ENCODE measurements at regions not wholly inside any gene's neighbourhood (a gene's known extent, or its start where the extent isn't known, plus 50 kb on each side); places are given as distances from the start of the nearest gene placed in this dataset.

DNA sequence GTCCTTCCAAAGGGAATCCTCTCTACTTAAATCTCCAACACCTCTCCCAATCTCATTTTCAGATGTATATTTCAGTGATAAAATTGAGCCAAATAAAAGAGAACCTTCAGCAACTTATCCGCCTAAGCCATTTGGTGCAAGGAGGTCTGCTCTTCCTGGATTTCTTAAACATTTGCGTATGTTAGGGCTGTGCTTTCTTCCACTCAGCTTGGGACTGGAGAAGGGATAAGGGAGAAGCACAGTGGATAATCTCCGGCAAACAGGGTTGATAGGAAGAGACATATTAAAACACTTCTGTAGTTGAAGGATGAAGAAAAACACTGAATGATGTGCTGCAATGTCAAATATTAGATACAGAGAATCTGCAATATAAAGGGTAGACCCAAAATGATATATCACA, 796.2 kb downstream of the KCNJ3 start (continued):
- TF ChIP-seq ZNF549 (tag by site-specific recombination; IDR thresholded peaks at IDR 0.05) (no peak), ZNF416 (tag by site-specific recombination; IDR thresholded peaks at IDR 0.05) (no peak)

DNA sequence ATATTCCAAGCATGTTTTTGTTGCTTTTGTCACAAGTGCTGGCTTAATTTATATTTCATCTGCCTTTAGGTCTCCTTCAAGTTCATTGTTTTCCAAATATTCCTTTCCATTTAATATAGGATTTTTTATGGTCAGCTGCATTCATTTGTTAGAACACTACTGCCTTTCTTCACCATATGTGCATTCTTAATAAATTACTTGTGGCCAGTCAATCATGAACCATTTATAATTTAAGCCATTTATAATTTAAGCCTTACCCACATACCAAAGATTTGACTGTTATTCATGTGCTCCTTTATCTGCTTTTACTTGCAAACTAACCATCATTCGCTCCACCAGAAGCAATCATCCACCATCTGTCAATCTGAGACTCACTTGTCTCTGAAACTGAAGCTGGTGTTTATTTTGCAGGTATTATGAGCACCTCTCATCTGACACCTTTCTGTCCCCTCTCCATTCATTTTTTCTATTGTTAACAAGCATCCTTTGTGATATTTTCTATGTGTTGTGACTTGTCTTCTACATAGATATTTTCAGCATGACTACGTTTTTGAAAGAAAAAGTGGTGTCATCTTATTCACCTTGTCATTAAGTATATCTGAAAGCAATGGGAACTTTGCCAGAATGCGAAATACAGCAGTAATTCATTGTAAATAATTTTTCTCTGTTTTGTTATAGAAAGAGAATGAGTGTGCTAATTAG, 786.8 kb downstream of the KCNJ3 start:
- H3K36me3 ChIP-seq (ENCODE audit: control insufficient read depth in 2 of 2, insufficient read depth in 1 of 2, low read length in 2 of 2): no peaks in the 10 kb centered on the region
- H3K4me3 ChIP-seq (ENCODE audit: low read depth, low read length): no peak overlapping the region
- H3K9me3 ChIP-seq (ENCODE audit: control insufficient read depth, insufficient read depth, low read depth, low read length): no peaks in the 10 kb centered on the region
- CTCF ChIA-PET: no interaction called here
- no peak for TF ChIP-seq HOXC10 (CRISPR knock-in tag; IDR thresholded peaks at IDR 0.05)
- TF ChIP-seq BCL11A (tag by site-specific recombination; IDR thresholded peaks at IDR 0.05; ENCODE audit: low read depth): no peak
- TF ChIP-seq ZNF473 (tag by site-specific recombination; IDR thresholded peaks at IDR 0.05): no peak
- no peak for TF ChIP-seq ZNF777 (tag by site-specific recombination; IDR thresholded peaks at IDR 0.05; ENCODE audit: borderline replicate concordance)
- no peak for TF ChIP-seq ZNF16 (tag by site-specific recombination; IDR thresholded peaks at IDR 0.05; ENCODE audit: low read depth)
- no peak for TF ChIP-seq ZBTB10 (tag by site-specific recombination; IDR thresholded peaks at IDR 0.05)
- no peak for TF ChIP-seq ZNF560 (tag by site-specific recombination; IDR thresholded peaks at IDR 0.05; ENCODE audit: borderline replicate concordance)
- no peak for TF ChIP-seq ZNF140 (tag by site-specific recombination; IDR thresholded peaks at IDR 0.05)
- no peak for TF ChIP-seq ATF2 (tag by site-specific recombination; IDR thresholded peaks at IDR 0.05; ENCODE audit: low read depth)
- TF ChIP-seq WT1 (tag by site-specific recombination; IDR thresholded peaks at IDR 0.05): no peak
- no peak for TF ChIP-seq ZBTB20 (tag by site-specific recombination; IDR thresholded peaks at IDR 0.05)
- no peak for TF ChIP-seq FEZF1 (tag by site-specific recombination; IDR thresholded peaks at IDR 0.05)
- TF ChIP-seq ZNF580 (tag by site-specific recombination; IDR thresholded peaks at IDR 0.05): no peak
- TF ChIP-seq ELK4 (IDR thresholded peaks at IDR 0.05; ENCODE audit: borderline replicate concordance, low read depth, low read length): no peak
- TF ChIP-seq ZNF837 (tag by site-specific recombination; IDR thresholded peaks at IDR 0.05): no peak
- no peak for TF ChIP-seq ZNF530 (tag by site-specific recombination; IDR thresholded peaks at IDR 0.05; ENCODE audit: low read depth)
- TF ChIP-seq GLIS1 (tag by site-specific recombination; IDR thresholded peaks at IDR 0.05): no peak
- TF ChIP-seq ZNF24 (tag by site-specific recombination; IDR thresholded peaks at IDR 0.05): no peak
- POLR2A ChIA-PET: no interaction called here
- H3K4me1 ChIP-seq (ENCODE audit: control insufficient read depth, insufficient read depth, low read length): no peaks in the 10 kb centered on the region
- H3K27ac ChIP-seq (ENCODE audit: extremely low read depth, low read depth, low read length): no peak overlapping the region
